ENCODE measurements at regions not wholly inside any gene's neighbourhood (a gene's known extent, or its start where the extent isn't known, plus 50 kb on each side); places are given as distances from the start of the nearest gene placed in this dataset.

- no peak for TF ChIP-seq CTCF (conservative IDR thresholded peaks at IDR 0.05; ENCODE audit: control insufficient read depth, insufficient read depth, low read depth, low read length)
- no peak for DNase-seq (ENCODE audit: low read depth)
- no peak overlapping the region for H3K4me3 ChIP-seq (ENCODE audit: control insufficient read depth, low read depth, low read length)
Observed at GRCh38 chr3:168653255-168653654, 557.5 kb upstream of the GOLIM4 start.

- no peak overlapping the region for H3K4me3 ChIP-seq (ENCODE audit: control insufficient read depth, low read depth, low read length)
- DNase-seq (ENCODE audit: low read depth) = no peak
- no peak for TF ChIP-seq CTCF (conservative IDR thresholded peaks at IDR 0.05; ENCODE audit: control insufficient read depth, insufficient read depth, low read depth, low read length)
Observed at GRCh38 chr3:168648321-168648720, 552.6 kb upstream of the GOLIM4 start.

- H3K4me3 ChIP-seq (ENCODE audit: control insufficient read depth, low read depth, low read length) = no peak overlapping the region
- TF ChIP-seq CTCF (conservative IDR thresholded peaks at IDR 0.05; ENCODE audit: control insufficient read depth, insufficient read depth, low read depth, low read length) = no peak
- DNase-seq (ENCODE audit: low read depth) = no peak
Observed at GRCh38 chr3:168647582-168647981, 551.9 kb upstream of the GOLIM4 start.

- no peak for TF ChIP-seq CTCF (conservative IDR thresholded peaks at IDR 0.05; ENCODE audit: control insufficient read depth, insufficient read depth, low read depth, low read length)
- no peak for DNase-seq (ENCODE audit: low read depth)
- H3K4me3 ChIP-seq (ENCODE audit: control insufficient read depth, low read depth, low read length) = no peak overlapping the region
Observed at GRCh38 chr3:168645180-168645579, 549.5 kb upstream of the GOLIM4 start.

GRCh38 chr3:168628549-168628948, 532.8 kb upstream of the GOLIM4 start:
- no peak overlapping the region for H3K4me3 ChIP-seq (ENCODE audit: control insufficient read depth, low read depth, low read length)
- no peak for TF ChIP-seq CTCF (conservative IDR thresholded peaks at IDR 0.05; ENCODE audit: control insufficient read depth, insufficient read depth, low read depth, low read length)

GRCh38 chr3:168625477-168625876, 529.8 kb upstream of the GOLIM4 start:
- TF ChIP-seq CTCF (conservative IDR thresholded peaks at IDR 0.05; ENCODE audit: control insufficient read depth, insufficient read depth, low read depth, low read length) = no peak
- no peak for DNase-seq (ENCODE audit: low read depth)
- no peak overlapping the region for H3K4me3 ChIP-seq (ENCODE audit: control insufficient read depth, low read depth, low read length)

More at GRCh38 chr3:168628549-168628948, 532.8 kb upstream of the GOLIM4 start:
- DNase-seq (ENCODE audit: low read depth) = no peak

- H3K4me3 ChIP-seq (ENCODE audit: control insufficient read depth, low read depth, low read length) = no peak overlapping the region
- no peak for TF ChIP-seq CTCF (conservative IDR thresholded peaks at IDR 0.05; ENCODE audit: control insufficient read depth, insufficient read depth, low read depth, low read length)
- DNase-seq (ENCODE audit: low read depth) = no peak
Observed at GRCh38 chr3:168624892-168625448, 529.2 kb upstream of the GOLIM4 start.

Data from fibroblast of mammary gland (primary cell).